Colonic mucosa (tissue), 4 donors: ENCODE measurements at regions not wholly inside any gene's neighbourhood (a gene's known extent, or its start where the extent isn't known, plus 50 kb on each side); places are given as distances from the start of the nearest gene placed in this dataset.

Experiments used
- DNase-seq: peaks from one replicate; pipeline ENCODE4 v3.0.0-alpha.2; 2020
- H3K27ac ChIP-seq: fragments of 200-600 bp; one replicate; pipeline ENCODE4 v1.8.0; 2021
- H3K27me3 ChIP-seq: fragments of 200-600 bp; one replicate; pipeline ENCODE4 v1.8.0; 2021
- H3K36me3 ChIP-seq: fragments of 200-600 bp; one replicate; pipeline ENCODE4 v1.8.0; 2021
- H3K4me1 ChIP-seq: fragments of 200-600 bp; one replicate; pipeline ENCODE4 v1.8.0; 2021; ENCODE audit warnings: mild to moderate bottlenecking
- H3K4me3 ChIP-seq: fragments of 200-600 bp; one replicate; pipeline ENCODE4 v1.8.0; 2021
- H3K9ac ChIP-seq, 2 donors: one replicate each; pipeline ENCODE4 v1.7.0; 2013; ENCODE audit warnings: control low read depth in 2 of 2, low read depth in 2 of 2, low read length in 2 of 2
- H3K9me3 ChIP-seq: fragments of 200-600 bp; one replicate; pipeline ENCODE4 v1.8.0; 2021
- CTCF ChIP-seq: fragments of 200-600 bp; IDR thresholded peaks from one replicate; pipeline ENCODE4 v1.8.0; 2022; ENCODE audit warnings: antibody characterized with exemption, mild to moderate bottlenecking
- intact Hi-C: fragments of 100-400 bp; cut with DNase I; formaldehyde crosslinking; loops from one replicate; pipeline ENCODE4 v1.14.1; 2022
- donor health status: healthy.
- donor health status: DM: no; HTN: no; CAD: no.
- donor health status: DM: no; HTN: no; CAD: no.

DNA sequence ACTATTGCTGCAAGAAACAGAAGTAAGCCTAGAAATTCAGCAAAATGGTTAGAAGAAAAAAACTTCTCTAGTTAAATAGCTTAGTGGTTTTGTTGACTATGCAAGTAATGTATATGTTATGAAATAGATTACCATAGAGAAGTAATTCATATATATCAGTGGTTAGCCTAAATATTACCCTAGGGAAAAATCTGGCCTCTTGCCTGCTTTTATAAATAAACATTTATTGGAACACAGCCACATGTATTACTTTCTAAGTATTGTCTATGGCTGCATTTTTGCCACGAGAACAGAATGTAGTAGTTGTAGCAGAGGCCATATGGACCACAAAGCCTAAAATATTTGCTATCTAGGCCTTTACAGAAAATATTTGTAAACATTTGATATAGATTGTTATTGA lies 1471.7 kb upstream of the PRR20A start:
- Histone ChIP-seq H3K4me3 (no peak overlapping the region), H3K36me3 (no peaks in the 10 kb centered on the region), H3K9me3 (no peaks in the 10 kb centered on the region), H3K27ac (no peak overlapping the region), H3K9ac (no peak overlapping the region), H3K27me3 (no peaks in the 10 kb centered on the region), H3K4me1 (no peaks in the 10 kb centered on the region)
- no peak for TF ChIP-seq CTCF
- intact Hi-C loops: no loop called here
- DNase-seq: no peak

GRCh38 chr13:55673910-55674309 lies 1466.8 kb upstream of the PRR20A start:
- H3K9ac ChIP-seq: no peak overlapping the region
- no peak overlapping the region for H3K4me3 ChIP-seq
- H3K4me1 ChIP-seq: no peaks in the 10 kb centered on the region
- no peaks in the 10 kb centered on the region for H3K27me3 ChIP-seq
- H3K36me3 ChIP-seq: no peaks in the 10 kb centered on the region
- DNase-seq: no peak
- H3K9me3 ChIP-seq: no peaks in the 10 kb centered on the region
- intact Hi-C loops: no loop called here
- H3K27ac ChIP-seq: no peak overlapping the region
- no peak for TF ChIP-seq CTCF

DNA sequence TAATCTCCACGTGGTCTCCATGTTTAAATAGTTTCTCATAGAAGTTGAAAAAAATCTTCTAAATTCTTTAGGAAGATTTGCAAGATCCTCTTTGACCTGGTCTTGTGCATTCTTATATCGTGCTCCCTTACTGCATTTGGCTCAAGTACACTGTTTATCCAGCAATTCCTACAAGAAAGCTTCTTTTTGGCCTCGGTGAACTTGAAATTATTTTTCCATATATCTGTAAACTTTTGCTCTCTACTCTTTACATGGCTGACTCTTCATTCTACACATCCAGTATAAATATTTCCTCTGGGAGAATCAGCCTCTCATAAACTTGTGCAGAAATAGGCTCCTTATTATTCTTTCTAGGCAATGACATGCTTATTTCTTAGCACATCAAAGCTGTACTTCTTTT lies 1457.9 kb upstream of the PRR20A start:
- no peaks in the 10 kb centered on the region for H3K4me1 ChIP-seq
- no peak for DNase-seq
- no peak for TF ChIP-seq CTCF
- no peak overlapping the region for H3K9ac ChIP-seq
- H3K27me3 ChIP-seq: no peaks in the 10 kb centered on the region
- intact Hi-C loops: no loop called here
- no peaks in the 10 kb centered on the region for H3K9me3 ChIP-seq
- H3K4me3 ChIP-seq: no peak overlapping the region
- no peak overlapping the region for H3K27ac ChIP-seq
- H3K36me3 ChIP-seq: no peaks in the 10 kb centered on the region

DNA sequence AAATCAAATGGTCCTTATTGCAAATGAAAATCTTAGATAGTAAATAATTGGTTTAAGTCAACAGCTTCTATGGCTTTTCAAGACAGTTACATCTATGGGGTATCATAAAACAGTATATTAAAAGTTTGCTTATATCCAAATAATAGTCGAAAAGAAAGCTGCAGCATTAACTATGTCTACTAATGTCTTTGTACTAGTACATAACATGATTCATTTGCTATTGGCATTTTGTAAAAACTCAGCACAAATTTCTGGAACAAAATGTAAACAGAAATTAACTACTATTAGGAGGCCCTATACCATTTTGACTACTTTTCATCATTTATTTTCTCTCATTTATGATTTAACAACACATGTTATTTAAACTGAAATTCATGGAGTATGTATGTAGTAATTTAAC lies 1435.2 kb upstream of the PRR20A start:
- intact Hi-C loops: no loop called here
- no peak for DNase-seq
- TF ChIP-seq CTCF: no peak
- H3K4me1 ChIP-seq: no peaks in the 10 kb centered on the region
- H3K27ac ChIP-seq: no peak overlapping the region
- no peak overlapping the region for H3K4me3 ChIP-seq
- no peaks in the 10 kb centered on the region for H3K27me3 ChIP-seq
- no peak overlapping the region for H3K9ac ChIP-seq
- H3K9me3 ChIP-seq: no peaks in the 10 kb centered on the region
- H3K36me3 ChIP-seq: no peaks in the 10 kb centered on the region

- no peak for DNase-seq
Observed at GRCh38 chr13:55705971-55706370, 1434.7 kb upstream of the PRR20A start.

More at GRCh38 chr13:55705971-55706370, 1434.7 kb upstream of the PRR20A start:
- Histone ChIP-seq H3K9ac (no peak overlapping the region), H3K4me1 (no peaks in the 10 kb centered on the region), H3K9me3 (no peaks in the 10 kb centered on the region), H3K36me3 (no peaks in the 10 kb centered on the region), H3K27ac (no peak overlapping the region), H3K27me3 (no peaks in the 10 kb centered on the region), H3K4me3 (no peak overlapping the region)
- intact Hi-C loops: no loop called here
- no peak for TF ChIP-seq CTCF
